K562 (cell line): ENCODE measurements at regions not wholly inside any gene's neighbourhood (a gene's known extent, or its start where the extent isn't known, plus 50 kb on each side); places are given as distances from the start of the nearest gene placed in this dataset.

Source experiments
- ATAC-seq: fragments of 200-7000 bp; cut with Tn5 transposase; 3 replicates; pipeline ENCODE4 v1.9.1; 2020; ENCODE audit warnings: moderate library complexity
- BruUV-seq: library from RNA; stranded (reverse); fragments of 400-500 nt; replicated peaks from 2 replicates; lab custom pipeline; 2021; lab: Mats Ljungman, UMichigan
- CTCF ChIA-PET: fragments of 300-600 bp; formaldehyde crosslinking; extraction: SDS; loops from one replicate; lab custom pipeline; 2021; ENCODE audit warnings: low intra/inter-chr PET ratio; lab: Yijun Ruan, JAX
- POLR2A ChIA-PET: fragments of 300-600, 350-650 bp; sonication (Branson Sonifier 250); formaldehyde crosslinking; extraction: SDS; loops from one replicate; lab custom pipeline; 2021; ENCODE audit warnings: antibody characterized with exemption, inconsistent platforms; lab: Yijun Ruan, JAX
- DNase-seq, 4 experiments: peaks; one replicate each; pipeline versions ENCODE4 v3.0.0 to v3.0.0-alpha.2; 2011 to 2018; ENCODE audit warnings: low spot score in 3 of 4, mixed read lengths in 3 of 4; ENCODE audit errors: extremely low read depth in 1 of 4
- FAIRE-seq: peaks from 2 replicates; lab custom pipeline; 2011; peaks lifted over from hg19 to GRCh38; lab: Jason Lieb, UNC
- H2AFZ ChIP-seq: 2 replicates; pipeline ENCODE4 v1.6.0; 2011; ENCODE audit warnings: low read depth, low read length, control low read depth, inconsistent platforms
- H3K27ac ChIP-seq: fragments of 200-600 bp; 3 replicates; pipeline ENCODE4 v1.8.0; 2011; ENCODE audit warnings: low read depth, mild to moderate bottlenecking, control low read depth, inconsistent platforms, low read length, moderate library complexity, mixed read lengths; ENCODE audit errors: extremely low read depth
- H3K27me3 ChIP-seq, 2 experiments: fragments of 300-600 bp in 1 of 2; 2 replicates in 1 of 2; 3 replicates in 1 of 2; pipeline versions ENCODE4 v1.6.0 to v1.8.0; 2011; ENCODE audit warnings: inconsistent platforms in 2 of 2, low read length in 2 of 2, mild to moderate bottlenecking in 1 of 2, mixed read lengths in 1 of 2, moderate library complexity in 1 of 2; ENCODE audit not compliant: control insufficient read depth in 2 of 2, insufficient read depth in 2 of 2
- H3K36me3 ChIP-seq: fragments of 300-600 bp; 3 replicates; pipeline ENCODE4 v1.8.0; 2011; ENCODE audit warnings: mild to moderate bottlenecking, low read length, inconsistent platforms; ENCODE audit not compliant: control insufficient read depth, insufficient read depth
- H3K4me1 ChIP-seq, 2 experiments: fragments of 200-600 bp in 1 of 2; replicated peaks in 1 of 2; 2 replicates in 1 of 2; 3 replicates in 1 of 2; pipeline versions ENCODE4 v1.5.1 to v1.8.0; 2011; ENCODE audit warnings: inconsistent platforms in 2 of 2, low read length in 2 of 2, mild to moderate bottlenecking in 1 of 2, mixed read lengths in 1 of 2, moderate library complexity in 1 of 2; ENCODE audit not compliant: control insufficient read depth in 2 of 2, insufficient read depth in 2 of 2
- H3K4me2 ChIP-seq: 2 replicates; pipeline ENCODE4 v1.6.1; 2011; ENCODE audit warnings: low read length, control low read depth, inconsistent platforms, mixed read lengths; ENCODE audit not compliant: insufficient read depth
- H3K4me3 ChIP-seq: fragments of 200-600 bp; sonication (generic), shearing (Covaris generic); 2 replicates; pipeline ENCODE4 v1.5.1; 2016; ENCODE audit warnings: control low read depth, inconsistent platforms
- H3K79me2 ChIP-seq: fragments of 200-600 bp; 3 replicates; pipeline ENCODE4 v1.8.0; 2011; ENCODE audit warnings: low read length, inconsistent platforms; ENCODE audit not compliant: control insufficient read depth, insufficient read depth
- H3K9ac ChIP-seq, 2 experiments: 2 replicates each; pipeline versions ENCODE4 v1.6.0 to v1.6.1; 2011; ENCODE audit warnings: low read depth in 2 of 2, low read length in 2 of 2, control low read depth in 1 of 2, inconsistent platforms in 1 of 2, mild to moderate bottlenecking in 1 of 2, mixed read lengths in 1 of 2; ENCODE audit not compliant: insufficient read depth in 1 of 2
- H3K9me1 ChIP-seq: one replicate; pipeline ENCODE4 v1.6.0; 2011; ENCODE audit warnings: inconsistent platforms, mild to moderate bottlenecking, low read length, moderate library complexity; ENCODE audit not compliant: control insufficient read depth, insufficient read depth
- H3K9me3 ChIP-seq: replicated peaks from 2 replicates; pipeline ENCODE4 v1.5.1; 2011; ENCODE audit warnings: low read depth, low read length, inconsistent platforms; ENCODE audit not compliant: control insufficient read depth, insufficient read depth
- H4K20me1 ChIP-seq: replicated peaks from 2 replicates; pipeline ENCODE4 v1.6.1; 2011; ENCODE audit warnings: low read length, inconsistent platforms, mixed read lengths; ENCODE audit not compliant: control insufficient read depth, insufficient read depth
- EWSR1 ChIP-seq: fragments of 450-650 bp; IDR thresholded peaks from 2 replicates; pipeline ENCODE4 v1.6.1; 2018; ENCODE audit warnings: borderline replicate concordance, mild to moderate bottlenecking, low read depth, moderate library complexity; ENCODE audit not compliant: partially characterized antibody
- HDAC1 ChIP-seq, 2 experiments: fragments of 450-650 bp; IDR thresholded peaks; 2 replicates each; pipeline ENCODE4 v1.6.1; 2016 to 2017; ENCODE audit warnings: inconsistent platforms in 1 of 2, mild to moderate bottlenecking in 1 of 2, moderate library complexity in 1 of 2
- HMG20A ChIP-seq: fragments of 450-650 bp; formaldehyde crosslinking; conservative IDR thresholded peaks from 2 replicates; pipeline ENCODE4 v1.4.0; 2020; ENCODE audit warnings: mild to moderate bottlenecking, mixed read lengths
- NFIC ChIP-seq: fragments of 450-650 bp; IDR thresholded peaks from 2 replicates; pipeline ENCODE4 v1.6.1; 2017; ENCODE audit warnings: mild to moderate bottlenecking, inconsistent platforms
- NFIX ChIP-seq: fragments of 250-450 bp; sonication (Bioruptor Pico); IDR thresholded peaks from 2 replicates; pipeline ENCODE4 v1.4.0; 2020; ENCODE audit warnings: low read depth, mild to moderate bottlenecking, moderate library complexity
- ZKSCAN8 ChIP-seq: fragments of 200-800 bp; sonication (Bioruptor generic); IDR thresholded peaks from 2 replicates; pipeline ENCODE4 v1.6.1; 2016; ENCODE audit warnings: missing genetic modification characterization, missing compliant biosample characterization
- ZNF282 ChIP-seq: sonication (generic); formaldehyde crosslinking; IDR thresholded peaks from 2 replicates; pipeline ENCODE4 v1.8.1; 2023; ENCODE audit warnings: missing genetic modification reagents
- ZNF586 ChIP-seq: fragments of 450-650 bp; formaldehyde crosslinking; conservative IDR thresholded peaks from 2 replicates; pipeline ENCODE4 v1.4.0; 2020; ENCODE audit warnings: mild to moderate bottlenecking, moderate library complexity
- WGBS: fragments of 100-300 bp; shearing (Covaris generic); methylation state at CpG from one replicate; pipeline ENCODE4 v1.1.6; 2016; ENCODE audit warnings: low coverage, mixed read lengths; ENCODE audit not compliant: insufficient coverage; ENCODE audit errors: missing lambda C conversion rate; 5-methylcytosine and 5-hydroxymethylcytosine counted together
- in situ Hi-C: fragments of 300-500 bp; cut with MboI; formaldehyde crosslinking; loops from 4 replicates; pipeline ENCODE4 v1.15.0; 2018; ENCODE audit warnings: inconsistent platforms, mixed read lengths
- intact Hi-C: fragments of 100-400 bp; cut with micrococcal nuclease; formaldehyde crosslinking; loops from 2 replicates; pipeline ENCODE4 v1.14.2; 2022
- TF ChIP-seq, protein P1 (sequence below): fragments of 450-650 bp; IDR thresholded peaks from 2 replicates; pipeline ENCODE4 v1.6.1; 2018; ENCODE audit warnings: mild to moderate bottlenecking, low read depth; ENCODE audit not compliant: partially characterized antibody
- TF ChIP-seq, protein P2 (sequence below): fragments of 250-450 bp; sonication (Bioruptor Pico); IDR thresholded peaks from 2 replicates; pipeline ENCODE4 v1.9.0; 2021; ENCODE audit warnings: mild to moderate bottlenecking, inconsistent platforms
- TF ChIP-seq, protein P3 (sequence below): fragments of 450-650 bp; IDR thresholded peaks from 2 replicates; pipeline ENCODE4 v1.6.1; 2016; ENCODE audit warnings: low read depth

DNA sequence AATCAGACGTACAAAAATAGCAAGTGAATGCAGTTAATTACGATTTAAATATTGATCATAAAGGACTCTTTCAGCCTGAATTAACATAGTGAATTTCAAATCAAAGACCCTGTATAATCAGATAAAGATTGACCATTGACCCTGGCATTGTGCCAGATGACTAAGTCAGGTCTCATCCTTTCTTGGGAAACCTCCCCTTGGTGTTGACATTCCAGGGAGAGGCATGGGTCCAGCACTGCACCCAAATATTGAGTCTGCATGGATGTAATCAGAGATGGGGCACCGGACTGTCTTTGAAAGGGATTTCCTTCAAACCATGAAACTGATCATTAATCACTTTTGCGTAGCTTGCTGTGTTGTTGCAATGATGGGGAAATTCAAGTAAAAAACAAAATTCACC is 1138.2 kb downstream of the BCL11B start:
- Histone ChIP-seq H3K79me2 (no peaks in the 10 kb centered on the region), H3K4me1 (no peaks in the 10 kb centered on the region), H3K4me2 (no peak overlapping the region), H4K20me1 (no peaks in the 10 kb centered on the region), H2AFZ (no peak overlapping the region), H3K9me1 (no peaks in the 10 kb centered on the region), H3K27me3 (no peaks in the 10 kb centered on the region), H3K9ac (no peak overlapping the region), H3K27ac (no peak overlapping the region), H3K36me3 (no peaks in the 10 kb centered on the region), H3K9me3 (no peaks in the 10 kb centered on the region), H3K4me3 (no peak overlapping the region)
- TF ChIP-seq, protein P1, sequence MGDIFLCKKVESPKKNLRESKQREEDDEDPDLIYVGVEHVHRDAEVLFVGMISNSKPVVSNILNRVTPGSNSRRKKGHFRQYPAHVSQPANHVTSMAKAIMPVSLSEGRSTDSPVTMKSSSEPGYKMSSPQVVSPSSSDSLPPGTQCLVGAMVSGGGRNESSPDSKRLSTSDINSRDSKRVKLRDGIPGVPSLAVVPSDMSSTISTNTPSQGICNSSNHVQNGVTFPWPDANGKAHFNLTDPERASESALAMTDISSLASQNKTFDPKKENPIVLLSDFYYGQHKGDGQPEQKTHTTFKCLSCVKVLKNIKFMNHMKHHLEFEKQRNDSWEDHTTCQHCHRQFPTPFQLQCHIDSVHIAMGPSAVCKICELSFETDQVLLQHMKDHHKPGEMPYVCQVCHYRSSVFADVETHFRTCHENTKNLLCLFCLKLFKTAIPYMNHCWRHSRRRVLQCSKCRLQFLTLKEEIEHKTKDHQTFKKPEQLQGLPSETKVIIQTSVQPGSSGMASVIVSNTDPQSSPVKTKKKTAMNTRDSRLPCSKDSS: no peak
- TF ChIP-seq ZKSCAN8 (CRISPR knock-in tag) (no peak), HMG20A (CRISPR knock-in tag) (no peak), NFIX (CRISPR knock-in tag) (0 out of 2 replicates have a peak, but pooled peaks have one; percentile 48), ZNF282 (CRISPR knock-in tag) (no peak), HDAC1 (IDR thresholded peaks at IDR 0.05) (no peak), EWSR1 (no peak), NFIC (peak; percentile 63; the same call in 1 of the 2 replicates), ZNF586 (no peak)
- TF ChIP-seq, protein P2, sequence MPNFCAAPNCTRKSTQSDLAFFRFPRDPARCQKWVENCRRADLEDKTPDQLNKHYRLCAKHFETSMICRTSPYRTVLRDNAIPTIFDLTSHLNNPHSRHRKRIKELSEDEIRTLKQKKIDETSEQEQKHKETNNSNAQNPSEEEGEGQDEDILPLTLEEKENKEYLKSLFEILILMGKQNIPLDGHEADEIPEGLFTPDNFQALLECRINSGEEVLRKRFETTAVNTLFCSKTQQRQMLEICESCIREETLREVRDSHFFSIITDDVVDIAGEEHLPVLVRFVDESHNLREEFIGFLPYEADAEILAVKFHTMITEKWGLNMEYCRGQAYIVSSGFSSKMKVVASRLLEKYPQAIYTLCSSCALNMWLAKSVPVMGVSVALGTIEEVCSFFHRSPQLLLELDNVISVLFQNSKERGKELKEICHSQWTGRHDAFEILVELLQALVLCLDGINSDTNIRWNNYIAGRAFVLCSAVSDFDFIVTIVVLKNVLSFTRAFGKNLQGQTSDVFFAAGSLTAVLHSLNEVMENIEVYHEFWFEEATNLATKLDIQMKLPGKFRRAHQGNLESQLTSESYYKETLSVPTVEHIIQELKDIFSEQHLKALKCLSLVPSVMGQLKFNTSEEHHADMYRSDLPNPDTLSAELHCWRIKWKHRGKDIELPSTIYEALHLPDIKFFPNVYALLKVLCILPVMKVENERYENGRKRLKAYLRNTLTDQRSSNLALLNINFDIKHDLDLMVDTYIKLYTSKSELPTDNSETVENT (CRISPR knock-in tag): no peak
- TF ChIP-seq, protein P3, sequence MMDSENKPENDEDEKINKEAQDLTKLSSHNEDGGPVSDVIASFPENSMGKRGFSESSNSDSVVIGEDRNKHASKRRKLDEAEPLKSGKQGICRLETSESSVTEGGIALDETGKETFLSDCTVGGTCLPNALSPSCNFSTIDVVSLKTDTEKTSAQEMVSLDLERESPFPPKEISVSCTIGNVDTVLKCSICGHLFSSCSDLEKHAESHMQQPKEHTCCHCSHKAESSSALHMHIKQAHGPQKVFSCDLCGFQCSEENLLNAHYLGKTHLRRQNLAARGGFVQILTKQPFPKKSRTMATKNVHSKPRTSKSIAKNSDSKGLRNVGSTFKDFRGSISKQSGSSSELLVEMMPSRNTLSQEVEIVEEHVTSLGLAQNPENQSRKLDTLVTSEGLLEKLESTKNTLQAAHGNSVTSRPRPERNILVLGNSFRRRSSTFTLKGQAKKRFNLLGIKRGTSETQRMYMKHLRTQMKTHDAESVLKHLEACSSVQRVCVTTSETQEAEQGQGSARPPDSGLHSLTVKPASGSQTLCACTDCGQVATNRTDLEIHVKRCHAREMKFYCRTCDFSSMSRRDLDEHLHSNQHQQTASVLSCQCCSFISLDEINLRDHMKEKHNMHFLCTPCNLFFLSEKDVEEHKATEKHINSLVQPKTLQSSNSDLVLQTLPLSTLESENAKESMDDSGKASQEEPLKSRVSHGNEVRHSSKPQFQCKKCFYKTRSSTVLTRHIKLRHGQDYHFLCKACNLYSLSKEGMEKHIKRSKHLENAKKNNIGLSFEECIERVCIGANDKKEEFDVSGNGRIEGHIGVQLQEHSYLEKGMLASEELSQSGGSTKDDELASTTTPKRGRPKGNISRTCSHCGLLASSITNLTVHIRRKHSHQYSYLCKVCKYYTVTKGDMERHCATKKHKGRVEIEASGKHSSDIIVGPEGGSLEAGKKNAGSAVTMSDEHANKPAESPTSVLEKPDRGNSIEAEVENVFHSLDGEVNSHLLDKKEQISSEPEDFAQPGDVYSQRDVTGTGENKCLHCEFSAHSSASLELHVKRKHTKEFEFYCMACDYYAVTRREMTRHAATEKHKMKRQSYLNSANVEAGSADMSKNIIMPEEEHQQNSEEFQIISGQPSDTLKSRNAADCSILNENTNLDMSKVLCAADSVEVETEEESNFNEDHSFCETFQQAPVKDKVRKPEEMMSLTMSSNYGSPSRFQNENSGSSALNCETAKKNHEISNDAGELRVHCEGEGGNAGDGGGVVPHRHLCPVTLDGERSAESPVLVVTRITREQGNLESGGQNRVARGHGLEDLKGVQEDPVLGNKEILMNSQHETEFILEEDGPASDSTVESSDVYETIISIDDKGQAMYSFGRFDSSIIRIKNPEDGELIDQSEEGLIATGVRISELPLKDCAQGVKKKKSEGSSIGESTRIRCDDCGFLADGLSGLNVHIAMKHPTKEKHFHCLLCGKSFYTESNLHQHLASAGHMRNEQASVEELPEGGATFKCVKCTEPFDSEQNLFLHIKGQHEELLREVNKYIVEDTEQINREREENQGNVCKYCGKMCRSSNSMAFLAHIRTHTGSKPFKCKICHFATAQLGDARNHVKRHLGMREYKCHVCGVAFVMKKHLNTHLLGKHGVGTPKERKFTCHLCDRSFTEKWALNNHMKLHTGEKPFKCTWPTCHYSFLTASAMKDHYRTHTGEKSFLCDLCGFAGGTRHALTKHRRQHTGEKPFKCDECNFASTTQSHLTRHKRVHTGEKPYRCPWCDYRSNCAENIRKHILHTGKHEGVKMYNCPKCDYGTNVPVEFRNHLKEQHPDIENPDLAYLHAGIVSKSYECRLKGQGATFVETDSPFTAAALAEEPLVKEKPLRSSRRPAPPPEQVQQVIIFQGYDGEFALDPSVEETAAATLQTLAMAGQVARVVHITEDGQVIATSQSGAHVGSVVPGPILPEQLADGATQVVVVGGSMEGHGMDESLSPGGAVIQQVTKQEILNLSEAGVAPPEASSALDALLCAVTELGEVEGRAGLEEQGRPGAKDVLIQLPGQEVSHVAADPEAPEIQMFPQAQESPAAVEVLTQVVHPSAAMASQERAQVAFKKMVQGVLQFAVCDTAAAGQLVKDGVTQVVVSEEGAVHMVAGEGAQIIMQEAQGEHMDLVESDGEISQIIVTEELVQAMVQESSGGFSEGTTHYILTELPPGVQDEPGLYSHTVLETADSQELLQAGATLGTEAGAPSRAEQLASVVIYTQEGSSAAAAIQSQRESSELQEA: no peak
- ATAC-seq (no peak), FAIRE-seq (no peak), DNase-seq (peak in 2 of 4 experiments; percentile 6 to 10)
- no TSS peak for BruUV-seq
- in situ Hi-C loops: no loop called here
- WGBS: 3% methylated on average over 4 of the region's 4 CpGs
- intact Hi-C loops: no loop called here
- ChIA-PET CTCF (no interaction called here), POLR2A (no interaction called here)
